Body of pancreas (tissue), 4 donors: ENCODE measurements at regions not wholly inside any gene's neighbourhood (a gene's known extent, or its start where the extent isn't known, plus 50 kb on each side); places are given as distances from the start of the nearest gene placed in this dataset.

Experiments used
- POLR2A ChIP-seq, 3 donors: fragments of 450-650 bp; IDR thresholded peaks; one replicate each; pipeline ENCODE4 v1.6.1; 2016; ENCODE audit warnings: antibody characterized with exemption in 3 of 3, mild to moderate bottlenecking in 2 of 3
- TF ChIP-seq, protein P1 (sequence below), 7 experiments: fragments of 450-650 bp in 4 of 7; fragments of 200-600 bp in 3 of 7; sonication (generic) in 3 of 7; IDR thresholded peaks; one replicate each; pipeline ENCODE4 v1.5.1; 2016 to 2019; ENCODE audit warnings: antibody characterized with exemption in 7 of 7

DNA sequence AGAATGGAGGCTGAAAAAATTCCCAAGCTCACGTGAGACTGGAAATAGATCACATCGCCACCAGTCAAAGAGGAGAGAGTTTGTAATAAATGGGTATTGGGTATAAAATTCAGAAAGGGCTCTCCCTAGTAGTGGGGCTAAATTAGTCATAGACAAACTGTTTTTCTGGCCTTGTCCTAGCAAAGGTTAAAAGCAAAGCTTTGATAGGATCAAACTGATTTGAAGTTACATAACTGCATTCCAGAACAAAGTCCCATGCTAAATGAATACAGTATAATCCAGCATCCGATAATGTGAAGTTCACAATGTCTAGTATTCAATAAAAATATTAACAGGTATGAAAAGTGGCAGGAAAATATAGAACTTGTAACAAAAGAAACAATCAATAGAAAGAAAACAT lies 149.8 kb upstream of the ATXN1 start:
- TF ChIP-seq, protein P1, sequence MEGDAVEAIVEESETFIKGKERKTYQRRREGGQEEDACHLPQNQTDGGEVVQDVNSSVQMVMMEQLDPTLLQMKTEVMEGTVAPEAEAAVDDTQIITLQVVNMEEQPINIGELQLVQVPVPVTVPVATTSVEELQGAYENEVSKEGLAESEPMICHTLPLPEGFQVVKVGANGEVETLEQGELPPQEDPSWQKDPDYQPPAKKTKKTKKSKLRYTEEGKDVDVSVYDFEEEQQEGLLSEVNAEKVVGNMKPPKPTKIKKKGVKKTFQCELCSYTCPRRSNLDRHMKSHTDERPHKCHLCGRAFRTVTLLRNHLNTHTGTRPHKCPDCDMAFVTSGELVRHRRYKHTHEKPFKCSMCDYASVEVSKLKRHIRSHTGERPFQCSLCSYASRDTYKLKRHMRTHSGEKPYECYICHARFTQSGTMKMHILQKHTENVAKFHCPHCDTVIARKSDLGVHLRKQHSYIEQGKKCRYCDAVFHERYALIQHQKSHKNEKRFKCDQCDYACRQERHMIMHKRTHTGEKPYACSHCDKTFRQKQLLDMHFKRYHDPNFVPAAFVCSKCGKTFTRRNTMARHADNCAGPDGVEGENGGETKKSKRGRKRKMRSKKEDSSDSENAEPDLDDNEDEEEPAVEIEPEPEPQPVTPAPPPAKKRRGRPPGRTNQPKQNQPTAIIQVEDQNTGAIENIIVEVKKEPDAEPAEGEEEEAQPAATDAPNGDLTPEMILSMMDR (IDR thresholded peaks at IDR 0.05): no peak
- TF ChIP-seq POLR2A (IDR thresholded peaks at IDR 0.05): no peak
